GM18517 (cell line): ENCODE measurements at regions not wholly inside any gene's neighbourhood (a gene's known extent, or its start where the extent isn't known, plus 50 kb on each side); places are given as distances from the start of the nearest gene placed in this dataset.

ENCODE experiments used
- ATAC-seq: cut with Tn5 transposase; IDR thresholded peaks from one replicate; pipeline ENCODE4 v1.9.1; 2021; ENCODE audit warnings: mild to moderate bottlenecking, moderate library complexity; ENCODE audit not compliant: unreplicated experiment

DNA sequence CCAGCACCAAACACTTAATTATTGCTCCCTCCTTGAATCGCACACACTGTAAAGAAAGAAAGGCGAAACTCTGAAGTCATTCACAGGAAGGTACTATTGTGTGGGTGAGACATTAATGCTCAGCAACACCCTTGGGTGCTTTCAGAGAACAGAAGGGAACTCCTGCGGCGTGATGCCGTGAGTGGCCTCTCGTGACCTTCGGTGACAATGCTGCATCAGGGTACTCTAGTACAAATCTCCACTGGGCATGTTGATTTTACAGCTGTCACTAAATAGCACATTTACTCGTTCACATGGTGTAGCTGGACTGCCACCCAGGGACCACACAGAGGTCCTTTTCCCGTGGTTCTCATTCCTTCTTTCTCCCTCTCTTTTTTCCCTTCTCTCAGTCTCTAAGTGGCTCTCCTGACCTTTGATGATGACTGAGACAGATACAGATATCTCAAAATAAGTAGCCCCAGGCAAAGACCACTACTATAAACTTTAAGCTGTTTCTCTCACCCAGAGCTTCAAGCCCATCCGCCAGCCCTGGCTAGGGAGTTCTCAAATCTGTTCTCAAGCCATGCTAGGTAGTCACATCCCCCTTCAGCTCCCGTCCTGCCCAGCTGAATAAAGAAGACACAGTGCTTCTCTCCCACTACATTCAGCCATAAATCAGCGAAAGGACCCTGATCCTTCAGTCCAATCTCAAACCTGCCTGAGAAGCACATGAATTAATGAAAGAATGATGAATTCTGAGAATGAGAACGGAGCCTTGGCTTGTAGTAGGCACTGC lies 223.4 kb upstream of the FMN2 start:
- no peak for ATAC-seq

DNA sequence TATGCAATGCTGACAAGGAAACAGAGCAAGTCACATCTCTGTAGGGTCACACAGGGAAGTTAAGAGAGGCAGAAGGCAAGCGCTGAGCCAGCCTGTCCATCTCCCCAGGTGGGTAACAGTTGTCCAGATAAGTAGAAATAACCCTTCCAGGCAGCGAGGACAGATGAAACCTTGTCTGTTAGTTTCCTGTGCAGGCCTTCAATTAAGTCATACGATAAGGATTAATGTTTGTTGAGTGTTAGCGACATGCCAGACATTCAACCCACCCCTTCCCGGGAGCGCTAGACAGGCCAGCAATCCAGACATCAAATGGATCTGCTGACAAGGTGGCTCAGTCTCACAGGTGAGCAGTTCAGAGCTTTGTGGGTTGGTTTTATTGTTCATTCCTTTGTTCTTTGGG lies 221.5 kb upstream of the FMN2 start:
- ATAC-seq = no peak

DNA sequence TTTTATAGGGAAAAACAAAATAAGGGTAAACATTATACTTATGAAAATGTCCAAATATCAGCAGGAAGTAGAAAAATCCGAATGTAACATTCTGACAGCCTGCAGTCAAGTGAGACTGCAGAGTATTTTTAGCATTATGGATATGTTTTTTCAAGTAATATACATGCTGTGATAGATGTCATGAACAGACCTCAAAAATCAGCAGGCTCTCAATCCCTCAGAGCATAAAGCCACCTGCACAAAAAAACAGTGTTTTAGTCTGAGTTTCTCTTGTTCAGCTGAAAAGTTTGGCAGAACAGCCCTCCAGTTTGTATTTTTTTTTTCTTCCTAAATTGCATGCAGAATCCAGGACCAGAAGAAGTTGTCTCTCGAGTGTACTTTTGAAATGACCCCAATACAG lies 219.1 kb upstream of the FMN2 start:
- no peak for ATAC-seq

DNA sequence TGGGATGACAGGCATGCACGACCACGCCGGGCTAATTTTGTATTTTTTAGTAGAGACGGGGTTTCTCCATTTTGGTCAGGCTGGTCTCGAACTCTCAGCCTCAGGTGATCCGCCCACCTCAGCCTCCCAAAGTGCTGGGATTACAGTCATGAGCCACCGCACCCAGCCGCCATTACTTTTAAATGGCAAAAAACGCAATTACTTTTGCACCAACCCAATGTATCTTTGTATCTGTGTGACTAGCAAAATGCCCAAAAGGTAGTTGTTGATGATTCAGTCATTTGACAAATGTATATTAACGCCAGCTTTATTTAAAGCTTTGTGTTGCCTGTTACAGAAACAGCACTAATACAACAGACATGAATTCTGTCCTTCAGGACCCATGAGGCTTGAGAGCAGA lies 216.9 kb upstream of the FMN2 start:
- no peak for ATAC-seq

DNA sequence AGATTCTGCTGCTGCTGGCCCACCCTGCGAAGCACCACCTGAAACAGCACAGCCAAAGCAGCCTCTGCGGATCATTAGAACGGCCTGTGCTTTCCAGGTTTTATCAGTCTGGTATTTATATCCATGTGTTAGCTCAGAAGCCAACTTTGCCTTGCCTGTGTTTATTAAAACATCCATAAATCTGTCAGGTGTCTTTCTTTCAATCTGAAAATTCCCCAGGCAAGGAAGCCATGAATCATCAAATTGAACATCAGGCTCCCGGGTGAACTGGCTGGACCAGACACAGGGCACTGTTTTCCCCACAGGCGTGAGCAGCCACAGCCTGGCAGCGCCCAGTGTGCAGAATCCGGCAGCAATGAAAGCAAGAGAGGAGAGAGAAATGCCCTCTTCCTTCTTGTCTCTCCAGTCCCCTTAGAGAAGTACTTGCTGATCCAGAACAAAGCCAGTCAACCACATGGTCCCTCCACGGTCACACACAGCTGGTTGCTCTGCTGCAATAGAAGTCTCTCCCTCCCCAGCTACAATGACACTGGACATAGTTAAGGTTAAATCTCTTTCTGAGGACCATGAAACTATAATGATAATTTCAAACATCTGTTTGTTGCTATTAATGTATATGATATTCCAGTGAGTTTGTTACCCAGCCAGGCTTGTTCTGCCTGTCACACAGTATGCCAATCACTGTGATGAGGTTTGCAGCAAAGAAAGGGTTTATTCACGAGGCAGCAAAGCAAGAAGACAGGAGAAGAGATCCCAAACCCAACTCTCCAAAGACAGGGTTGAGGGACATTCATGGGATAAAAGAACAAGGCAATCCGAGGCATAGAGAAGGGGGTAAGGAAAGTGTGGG lies 212.1 kb upstream of the FMN2 start:
- ATAC-seq = no peak

DNA sequence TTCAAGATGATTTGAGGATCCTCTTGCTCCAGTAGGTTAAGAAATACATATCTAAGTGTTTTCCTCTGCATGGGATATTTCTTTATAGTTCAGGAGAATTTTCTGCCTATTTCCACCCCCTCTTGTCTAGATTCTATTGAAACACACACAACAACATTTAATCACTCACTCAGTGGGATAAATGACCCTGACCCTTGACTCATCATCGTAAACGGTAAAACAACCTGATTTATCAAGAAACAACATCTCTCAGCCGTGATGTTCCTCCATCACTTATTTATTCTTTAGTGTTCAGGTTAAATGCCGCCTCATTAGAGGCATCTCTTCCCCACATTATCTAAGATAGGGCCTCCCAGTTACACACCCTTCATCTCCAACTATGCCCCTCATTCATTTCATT lies 208.7 kb upstream of the FMN2 start:
- no peak for ATAC-seq

DNA sequence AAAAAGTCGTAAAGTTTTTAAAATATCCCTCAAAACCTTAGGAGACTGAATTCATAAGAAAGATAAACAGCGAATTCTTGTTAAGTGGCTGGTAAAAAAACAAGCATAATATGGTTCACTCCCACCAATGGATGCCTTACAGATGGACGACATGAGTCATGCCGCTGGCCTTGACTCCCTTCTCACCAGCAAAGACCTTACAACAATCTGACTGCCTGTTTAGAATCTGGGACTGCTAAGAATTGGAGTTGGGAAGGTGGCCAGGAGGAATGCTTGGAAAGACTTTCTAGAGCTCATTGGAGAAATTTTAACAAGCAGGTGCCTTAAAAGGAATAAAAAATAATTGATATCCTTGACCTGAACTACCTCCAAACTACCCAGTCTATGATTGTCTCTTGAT lies 206.9 kb upstream of the FMN2 start:
- no peak for ATAC-seq

DNA sequence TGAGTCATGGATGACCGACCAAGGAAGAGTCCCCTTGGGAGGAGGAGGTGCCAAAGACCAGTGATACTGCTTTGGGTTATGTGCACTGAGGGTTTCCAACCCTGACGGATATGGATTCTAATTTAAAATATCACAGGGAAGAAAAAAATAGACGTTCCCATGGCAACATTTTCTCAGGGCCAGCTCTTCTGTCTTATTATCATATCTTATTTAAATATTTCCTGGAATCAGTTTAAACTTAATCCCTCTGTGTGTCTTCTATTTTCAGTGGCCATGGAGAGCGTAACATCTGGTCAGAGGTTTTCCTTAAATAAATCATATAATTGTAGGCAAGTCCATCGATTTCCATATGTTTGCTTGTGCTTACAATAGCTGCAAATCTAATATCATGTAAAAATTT lies 205.4 kb upstream of the FMN2 start:
- ATAC-seq = no peak

DNA sequence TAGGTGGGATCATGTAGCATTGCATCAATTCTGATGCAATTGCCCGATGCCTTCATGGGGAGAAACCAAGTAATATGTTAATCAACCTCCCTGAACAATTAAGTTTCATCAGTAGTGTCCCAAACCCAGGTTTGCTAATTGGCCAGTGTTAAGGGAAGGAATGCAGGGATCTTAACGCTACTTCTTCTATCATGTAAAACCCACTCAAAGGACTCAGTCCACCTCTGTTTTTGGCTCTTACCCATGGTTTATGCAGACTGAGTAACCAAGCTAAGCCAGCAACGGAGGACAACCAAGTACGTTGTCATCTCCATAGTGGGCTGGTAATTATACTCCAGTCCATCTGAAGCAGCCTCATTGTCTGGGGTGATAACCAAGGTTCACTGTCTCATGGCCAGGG lies 203.0 kb upstream of the FMN2 start:
- no peak for ATAC-seq

DNA sequence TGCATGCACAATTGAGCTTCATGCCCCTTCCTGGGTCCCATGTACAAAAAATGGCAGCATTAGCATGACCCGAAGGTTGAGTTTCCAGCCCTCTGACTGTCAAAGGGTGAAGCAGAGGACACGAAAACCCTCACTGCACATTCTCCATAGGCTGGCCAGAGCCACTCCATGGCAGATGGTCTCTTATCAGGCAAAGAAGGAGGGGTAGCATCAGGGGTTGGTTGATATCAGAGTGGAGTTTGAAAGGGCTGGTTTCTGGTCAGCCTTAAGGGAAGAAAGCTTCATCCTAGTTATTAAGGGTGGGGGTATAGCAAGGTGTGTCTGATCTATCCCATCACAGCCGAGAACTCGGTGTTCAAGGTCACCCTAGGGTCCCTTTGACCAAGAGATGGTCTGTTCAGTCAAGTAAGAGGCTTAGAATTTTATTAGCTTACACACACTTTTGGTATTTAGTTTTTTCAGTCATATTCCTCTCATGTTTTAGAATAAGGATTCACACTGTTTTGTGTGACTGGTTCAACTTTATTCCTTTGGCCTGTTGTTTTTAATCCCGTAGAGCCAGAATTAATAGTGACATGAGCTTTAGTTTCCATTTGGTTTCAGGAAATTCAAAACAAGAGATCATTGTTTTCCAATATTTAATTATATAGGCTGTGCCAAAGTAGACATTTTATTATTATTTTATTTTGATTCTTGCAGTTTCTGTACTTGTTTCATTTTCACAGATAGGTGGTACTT lies 199.9 kb upstream of the FMN2 start:
- no peak for ATAC-seq

DNA sequence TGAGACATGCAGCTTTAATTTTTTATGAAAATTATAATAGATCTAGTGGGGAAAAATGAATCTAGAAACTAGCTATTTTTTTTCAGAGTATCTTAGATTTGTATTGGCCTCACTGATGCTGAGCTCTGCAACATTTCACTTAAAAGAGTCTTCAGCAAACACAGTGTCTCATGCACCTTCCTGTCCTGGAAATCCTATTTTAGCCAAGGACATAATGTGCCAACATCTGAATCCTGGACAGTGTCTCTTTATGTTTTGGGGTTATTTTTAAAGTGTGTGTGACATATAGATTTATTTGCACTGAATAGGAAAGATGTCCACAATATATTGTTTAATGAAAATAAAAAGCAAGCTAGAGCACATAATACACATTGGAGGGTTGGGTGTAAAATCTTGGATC lies 199.1 kb upstream of the FMN2 start:
- no peak for ATAC-seq

DNA sequence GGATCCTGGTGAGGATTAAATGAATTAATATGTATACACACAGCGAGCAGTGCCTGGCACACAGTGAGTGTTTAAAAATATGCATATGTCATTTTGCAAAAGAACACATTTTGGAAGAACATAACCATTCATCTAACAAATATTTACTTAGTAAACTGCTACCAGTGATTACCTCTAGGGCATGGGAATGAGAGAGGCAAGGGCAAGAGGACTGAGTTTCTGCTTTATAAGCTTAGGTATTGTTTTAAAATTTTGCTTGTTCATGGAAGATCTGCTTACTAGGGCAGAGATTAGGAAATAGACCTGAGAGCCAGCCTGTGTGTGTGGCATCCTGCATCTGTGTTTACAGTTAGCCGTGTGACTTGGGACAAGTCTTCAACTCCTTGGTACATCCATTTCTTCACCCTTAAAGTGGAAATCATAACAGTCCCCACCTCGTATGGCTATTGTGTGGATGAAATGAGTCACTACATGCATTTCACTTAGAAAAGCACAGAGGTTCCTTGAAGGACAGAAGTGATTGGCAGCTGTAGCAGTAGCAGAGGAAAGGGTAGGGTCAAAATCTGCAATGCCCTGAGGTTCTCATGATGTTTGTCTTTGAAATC lies 198.5 kb upstream of the FMN2 start:
- no peak for ATAC-seq

DNA sequence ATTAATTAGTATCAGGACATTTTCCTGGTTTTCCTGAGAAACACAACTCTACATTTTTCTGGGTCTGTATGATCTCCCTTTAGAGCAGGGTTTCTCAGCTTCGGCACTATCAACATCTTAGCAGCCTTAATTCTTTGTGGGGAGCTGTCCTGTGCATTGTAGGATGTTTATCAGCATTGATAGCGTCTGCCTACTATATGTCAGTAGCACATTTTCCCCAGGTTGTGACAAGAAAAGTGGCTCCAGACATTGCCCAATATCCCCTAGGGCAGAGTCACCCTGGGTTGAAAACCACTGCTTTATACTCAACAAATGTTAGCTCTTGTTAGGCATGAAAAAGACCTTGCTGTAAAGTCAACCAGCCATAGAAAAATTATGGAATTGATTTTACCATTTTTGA lies 195.1 kb upstream of the FMN2 start:
- no peak for ATAC-seq

DNA sequence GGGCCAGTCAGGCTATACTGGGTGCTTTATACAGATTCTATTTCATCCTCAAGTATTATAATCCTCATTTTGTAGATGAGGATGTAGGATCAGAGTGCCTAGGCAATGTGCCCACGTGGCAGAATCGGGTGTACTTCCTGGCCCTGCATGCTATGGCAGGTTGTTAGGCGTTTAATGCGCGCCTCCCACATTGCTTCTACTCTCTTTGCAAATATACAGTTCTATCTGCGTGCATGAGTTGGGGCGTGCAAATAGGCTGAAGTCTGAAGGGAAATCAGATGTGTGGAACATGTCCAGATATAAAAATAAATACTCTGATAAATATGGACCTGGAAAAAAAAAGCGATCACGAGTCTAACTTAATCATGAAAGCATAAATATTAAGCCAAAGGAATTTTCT lies 194.7 kb upstream of the FMN2 start:
- ATAC-seq = no peak

DNA sequence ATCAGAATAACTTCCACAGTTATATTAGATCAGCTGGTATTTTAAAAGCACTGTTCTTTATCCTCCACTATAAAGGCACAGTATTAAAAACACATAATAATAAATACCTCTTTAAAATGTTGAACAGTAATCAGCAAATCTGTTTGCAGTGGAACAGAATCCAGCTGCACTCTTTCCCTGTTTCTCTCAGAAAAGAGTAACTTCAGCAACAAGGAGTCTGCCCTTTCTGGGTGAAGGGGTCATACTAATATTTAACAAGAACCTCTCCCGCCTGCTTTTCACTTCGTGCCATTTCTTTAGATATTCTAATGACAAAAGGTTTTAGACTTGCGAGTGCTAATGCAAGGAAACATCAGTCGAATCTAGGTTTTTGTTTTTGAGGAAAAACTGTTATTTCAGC lies 194.2 kb upstream of the FMN2 start:
- no peak for ATAC-seq

DNA sequence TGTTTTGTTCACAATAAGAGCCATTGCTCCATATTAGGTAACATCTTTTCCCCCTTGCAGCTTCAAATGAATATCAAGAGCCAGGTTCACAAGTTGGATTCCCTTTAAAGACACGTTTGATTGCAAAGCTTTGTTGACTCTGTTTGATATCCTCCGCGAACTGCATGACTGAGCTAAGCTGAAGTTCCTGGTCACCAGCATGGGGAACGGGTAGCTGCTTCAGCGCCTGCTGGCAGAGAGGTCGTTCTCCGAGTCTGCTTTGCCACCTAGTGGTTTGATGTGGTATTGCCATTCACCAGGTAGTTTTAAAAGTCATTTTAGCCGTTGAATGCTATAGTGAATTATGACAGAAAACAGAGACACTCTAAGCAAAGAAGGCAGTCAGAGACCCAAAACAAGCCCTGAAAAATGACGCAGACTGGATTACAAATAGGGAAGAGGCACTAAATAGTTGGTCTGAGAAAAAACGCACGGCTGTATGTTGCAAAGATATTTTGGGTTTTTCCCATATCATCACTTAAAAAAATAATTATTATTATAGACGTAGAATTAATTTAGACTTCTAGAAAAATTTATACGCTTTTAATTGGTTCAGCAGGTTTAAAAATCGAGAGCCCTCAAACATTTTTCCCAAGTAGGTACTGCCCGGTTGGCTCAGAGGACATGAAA lies 193.5 kb upstream of the FMN2 start:
- ATAC-seq = peak; percentile 94

DNA sequence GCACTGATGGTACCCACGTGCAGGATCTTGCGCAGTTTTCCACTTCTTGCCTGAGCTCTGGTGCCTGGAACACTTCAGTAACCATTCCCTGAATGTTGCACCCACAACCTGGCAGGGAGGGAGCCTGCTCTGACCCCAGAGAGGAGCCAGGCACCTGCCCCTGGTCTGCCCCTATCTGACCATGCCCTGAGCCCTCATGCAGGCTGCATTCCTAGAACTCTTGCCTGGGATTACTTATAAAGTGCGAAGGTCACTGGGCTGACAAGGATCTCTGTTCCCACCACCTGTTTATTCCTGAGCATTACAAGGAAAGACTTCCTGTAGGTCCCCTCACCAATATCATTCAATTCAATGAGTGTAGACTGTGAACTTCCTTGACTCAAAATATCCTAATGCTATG lies 191.9 kb upstream of the FMN2 start:
- no peak for ATAC-seq

DNA sequence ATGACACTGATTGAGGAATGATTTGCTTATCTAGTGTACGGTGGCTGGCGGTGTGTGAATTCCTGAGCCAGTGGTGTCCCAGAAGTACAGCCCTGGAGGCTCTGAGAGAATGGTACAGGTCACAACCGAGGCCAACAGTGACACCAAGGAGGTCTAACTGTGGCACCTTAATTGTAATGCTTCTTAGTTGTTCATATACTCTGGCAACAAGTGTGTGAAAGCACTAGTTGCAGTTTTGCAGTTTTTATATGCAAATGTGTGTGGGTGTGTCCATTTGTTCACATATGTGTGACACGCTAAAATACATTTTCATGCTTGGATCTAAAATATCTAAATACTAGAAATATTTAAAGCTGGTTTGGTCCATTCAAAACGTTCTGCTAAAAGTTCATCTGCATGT lies 185.3 kb upstream of the FMN2 start:
- ATAC-seq = no peak

DNA sequence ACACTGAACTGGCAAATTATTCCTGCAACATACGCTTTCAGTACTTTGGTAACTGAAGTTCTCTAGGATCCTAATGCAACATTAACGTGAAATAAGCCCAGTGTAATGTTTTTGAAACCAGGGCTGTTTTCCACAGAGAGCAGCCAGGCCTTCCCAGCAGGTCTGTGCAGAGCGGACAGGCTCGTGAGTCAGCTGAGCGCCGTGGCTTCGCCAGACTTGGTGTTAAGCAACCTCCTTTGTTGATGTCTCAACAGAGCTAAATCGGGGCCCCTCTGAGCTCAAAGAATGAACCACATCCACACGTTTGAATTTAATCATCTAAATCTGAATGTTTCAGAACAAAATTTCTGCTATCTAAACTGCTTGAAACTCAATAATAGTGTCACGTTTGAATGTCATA lies 181.8 kb upstream of the FMN2 start:
- no peak for ATAC-seq

DNA sequence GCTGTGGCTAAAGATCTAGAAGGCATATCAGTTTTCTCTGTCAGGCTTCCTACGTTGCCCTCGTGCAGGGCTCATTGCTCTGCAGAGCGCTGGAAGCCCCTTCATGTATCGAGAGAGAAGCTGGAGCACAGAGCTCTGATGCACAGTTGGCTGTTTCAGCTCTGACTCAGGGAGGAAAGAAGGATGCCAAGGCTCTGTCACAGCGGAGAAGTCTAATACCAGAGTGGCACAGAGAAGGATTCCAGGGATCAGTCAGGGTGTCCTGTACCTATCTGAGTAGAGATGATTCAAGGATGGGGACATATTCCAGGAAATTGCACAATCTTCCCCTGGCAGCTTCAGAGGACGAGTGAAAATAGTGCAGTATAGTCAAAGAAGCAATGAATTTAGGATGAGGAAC lies 179.2 kb upstream of the FMN2 start:
- no peak for ATAC-seq

DNA sequence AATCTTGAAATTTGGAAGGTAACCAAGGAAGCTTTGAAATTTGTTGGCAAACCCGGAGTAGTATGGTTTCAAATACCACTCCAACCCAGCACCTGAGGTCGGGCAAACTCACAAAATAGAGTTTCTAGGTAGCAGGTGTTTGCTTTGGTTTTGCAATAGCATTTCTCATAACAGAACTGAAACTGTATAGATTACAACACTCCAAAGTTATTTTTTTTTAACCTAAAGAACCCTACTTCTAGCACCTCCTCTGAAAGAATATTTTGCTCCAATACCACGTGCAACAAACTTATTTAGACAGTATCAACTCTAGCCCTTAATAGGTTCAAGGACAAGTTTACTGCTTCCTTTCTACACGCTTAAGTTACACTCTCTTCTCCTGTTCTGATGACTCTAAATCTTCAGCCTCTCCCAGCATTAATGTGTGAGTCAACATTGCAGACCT lies 178.5 kb upstream of the FMN2 start:
- ATAC-seq = peak; percentile 46
